Mammary epithelial cell (primary cell): ENCODE measurements at regions not wholly inside any gene's neighbourhood (a gene's known extent, or its start where the extent isn't known, plus 50 kb on each side); places are given as distances from the start of the nearest gene placed in this dataset.

Source experiments
- EZH2 ChIP-seq: IDR thresholded peaks from 2 replicates; pipeline ENCODE4 v1.6.1; 2012; ENCODE audit warnings: low read length, inconsistent platforms, borderline replicate concordance
- TF ChIP-seq, protein P1 (sequence below), 2 donors: IDR thresholded peaks in 1 of 2; conservative IDR thresholded peaks in 1 of 2; 2 replicates each; pipeline ENCODE4 v1.5.1; 2011 to 2012; ENCODE audit warnings: inconsistent platforms in 2 of 2, low read length in 2 of 2, mild to moderate bottlenecking in 2 of 2, control low read depth in 1 of 2, low read depth in 1 of 2; ENCODE audit not compliant: insufficient read depth in 1 of 2; ENCODE audit errors: extremely low read depth in 1 of 2

DNA sequence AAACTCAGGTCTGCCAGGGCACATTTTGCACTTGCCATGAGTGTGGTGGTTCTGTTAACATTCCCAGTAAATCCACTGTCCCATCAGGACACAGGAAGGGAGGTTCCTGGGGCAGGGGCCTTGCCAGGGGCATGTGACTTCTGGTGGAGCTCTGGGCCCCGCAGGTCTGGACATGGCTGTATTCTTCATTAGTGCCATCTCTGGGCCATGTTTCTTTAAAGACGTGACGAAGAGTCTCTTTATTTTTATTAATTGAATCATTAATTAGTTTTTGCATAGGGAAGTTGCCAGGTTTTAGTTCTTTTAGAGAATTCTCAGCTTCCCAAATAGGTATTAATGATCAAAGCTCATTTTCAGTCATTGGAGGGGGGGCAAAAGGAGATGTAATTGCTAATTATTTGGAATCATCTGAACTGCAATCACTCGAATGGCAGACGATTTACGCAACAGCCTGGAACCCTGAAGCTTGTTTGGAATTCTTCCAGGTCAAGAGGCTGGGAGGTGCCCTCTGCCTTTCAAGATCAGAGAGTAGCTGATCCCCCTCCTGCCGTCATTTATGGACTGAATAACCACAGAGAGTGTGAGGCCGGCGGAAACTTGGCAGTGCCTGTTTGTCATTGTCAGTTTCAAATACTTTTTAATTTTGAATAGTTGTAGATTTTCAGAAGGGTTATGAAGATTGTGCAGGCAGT, 106.2 kb downstream of the RTP5 start:
- TF ChIP-seq, protein P1, sequence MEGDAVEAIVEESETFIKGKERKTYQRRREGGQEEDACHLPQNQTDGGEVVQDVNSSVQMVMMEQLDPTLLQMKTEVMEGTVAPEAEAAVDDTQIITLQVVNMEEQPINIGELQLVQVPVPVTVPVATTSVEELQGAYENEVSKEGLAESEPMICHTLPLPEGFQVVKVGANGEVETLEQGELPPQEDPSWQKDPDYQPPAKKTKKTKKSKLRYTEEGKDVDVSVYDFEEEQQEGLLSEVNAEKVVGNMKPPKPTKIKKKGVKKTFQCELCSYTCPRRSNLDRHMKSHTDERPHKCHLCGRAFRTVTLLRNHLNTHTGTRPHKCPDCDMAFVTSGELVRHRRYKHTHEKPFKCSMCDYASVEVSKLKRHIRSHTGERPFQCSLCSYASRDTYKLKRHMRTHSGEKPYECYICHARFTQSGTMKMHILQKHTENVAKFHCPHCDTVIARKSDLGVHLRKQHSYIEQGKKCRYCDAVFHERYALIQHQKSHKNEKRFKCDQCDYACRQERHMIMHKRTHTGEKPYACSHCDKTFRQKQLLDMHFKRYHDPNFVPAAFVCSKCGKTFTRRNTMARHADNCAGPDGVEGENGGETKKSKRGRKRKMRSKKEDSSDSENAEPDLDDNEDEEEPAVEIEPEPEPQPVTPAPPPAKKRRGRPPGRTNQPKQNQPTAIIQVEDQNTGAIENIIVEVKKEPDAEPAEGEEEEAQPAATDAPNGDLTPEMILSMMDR (conservative IDR thresholded peaks at IDR 0.05 in 1 of 2, IDR thresholded peaks at IDR 0.05 in 1 of 2; ENCODE audit: extremely low read depth in 1 of 2, insufficient read depth in 1 of 2, low read depth in 1 of 2, low read length in 2 of 2), result no peak
- TF ChIP-seq EZH2, result no peak
